Heart right ventricle (tissue), 16 donors: ENCODE measurements at regions not wholly inside any gene's neighbourhood (a gene's known extent, or its start where the extent isn't known, plus 50 kb on each side); places are given as distances from the start of the nearest gene placed in this dataset.

Experiments used
- ATAC-seq, 8 donors: fragments of 200-7000 bp; cut with Tn5 transposase; one replicate each; pipeline ENCODE4 v1.9.1; 2020; ENCODE audit warnings: mild to moderate bottlenecking in 8 of 8, moderate library complexity in 8 of 8, moderate number of reproducible peaks in 1 of 8
- DNase-seq, 2 donors: peaks; one replicate each; pipeline ENCODE4 v3.0.0-alpha.2; 2020
- H3K27ac ChIP-seq, 10 donors: fragments of 200-600 bp; sonication (generic) in 2 of 10; one replicate each; pipeline versions ENCODE4 v1.5.0 to v1.8.0; 2020 to 2022; ENCODE audit warnings: mild to moderate bottlenecking in 3 of 10
- H3K27me3 ChIP-seq, 7 donors: fragments of 200-600 bp; one replicate each; pipeline ENCODE4 v1.8.0; 2021 to 2022; ENCODE audit warnings: mild to moderate bottlenecking in 2 of 7
- H3K36me3 ChIP-seq, 9 donors: fragments of 200-600 bp; sonication (generic) in 1 of 9; one replicate each; pipeline versions ENCODE4 v1.5.0 to v1.8.0; 2020 to 2022; ENCODE audit warnings: mild to moderate bottlenecking in 2 of 9
- H3K4me1 ChIP-seq, 9 donors: fragments of 200-600 bp; sonication (generic) in 1 of 9; one replicate each; pipeline versions ENCODE4 v1.5.0 to v1.8.0; 2020 to 2022; ENCODE audit warnings: mild to moderate bottlenecking in 4 of 9
- H3K4me3 ChIP-seq, 10 donors: fragments of 200-600 bp; sonication (generic) in 2 of 10; one replicate each; pipeline versions ENCODE4 v1.5.0 to v1.8.0; 2020 to 2022; ENCODE audit warnings: mild to moderate bottlenecking in 7 of 10, moderate library complexity in 2 of 10
- H3K9me3 ChIP-seq, 11 donors: fragments of 200-600 bp in 10 of 11; sonication (generic) in 2 of 11; one replicate each; pipeline versions ENCODE4 v1.5.0 to v1.8.0; 2013 to 2022; ENCODE audit warnings: mild to moderate bottlenecking in 2 of 11, control low read depth in 1 of 11, moderate library complexity in 1 of 11
- WGBS, 2 donors: extraction: QIAGEN DNeasy Blood & Tissue Kit; methylation state at CpG; one replicate each; pipeline ENCODE4 v1.1.7; 2013; ENCODE audit warnings: inconsistent platforms in 1 of 2; 5-methylcytosine and 5-hydroxymethylcytosine counted together
- intact Hi-C, 10 donors: fragments of 100-400 bp; cut with DNase I; formaldehyde crosslinking; loops; one replicate each; pipeline versions ENCODE4 v1.11.1 to v1.14.2; 2022
- TF ChIP-seq, protein P1 (sequence below), 9 donors: fragments of 200-600 bp; sonication (generic) in 2 of 9; IDR thresholded peaks; one replicate each; pipeline versions ENCODE4 v1.5.0 to v1.8.0; 2021 to 2022; ENCODE audit warnings: antibody characterized with exemption in 9 of 9, mild to moderate bottlenecking in 5 of 9, moderate library complexity in 1 of 9
- donor health status: Arrhythmogenic right ventricular cardiomyopathy.
- donor health status: ischemic (EF 13 %, LVEDD 7.1; RV severe dilation, severe dysfunction).
- donor health status: healthy with polysubstance abuse.
- donor health status: DM: no; HTN: yes; CAD: no.
- donor health status: DM: no; HTN: no; CAD: no.
- donor health status: ischemic (EF 25% LVEDD 6.9; RV normal size, moderate dysfunction).
- donor health status: ischemic (EF 25% LVEDD 5.7; RV mildly dilated, moderate dysfunction).
- donor health status: healthy.
- donor health status: DM: yes; HTN: yes; CAD: no.
- donor health status: Ischemic cardiomyopathy.
- donor health status: ischemic (EF 35%, LVEDD 5.7; RV mildly dilated, moderate dysfunction).
- donor health status: nonischemic (EF 11% LVEDD 7.7; RV severe dilation, severe dysfunction).
- donor health status: DM: yes; HTN: yes; CAD: no.
- donor health status: PGD.
- donor health status: ischemic (EF 29% LVEDD 5.4; RV normal size, mild dysfunction).
- donor health status: nonischemic (EF 23%, LVEDD 6.1; RV moderate dilation, normal function).

- intact Hi-C loops: no loop called here
- Histone ChIP-seq H3K27ac (no peak overlapping the region), H3K4me1 (no peaks in the 10 kb centered on the region), H3K4me3 (no peak overlapping the region), H3K27me3 (peaks cover 0 to 5% (median 0%) of the 10 kb centered on the region in 7 donors), H3K36me3 (no peaks in the 10 kb centered on the region), H3K9me3 (peaks cover 0 to 8% (median 0%) of the 10 kb centered on the region in 11 donors)
- DNase-seq (no peak), ATAC-seq (no peak)
- TF ChIP-seq, protein P1, sequence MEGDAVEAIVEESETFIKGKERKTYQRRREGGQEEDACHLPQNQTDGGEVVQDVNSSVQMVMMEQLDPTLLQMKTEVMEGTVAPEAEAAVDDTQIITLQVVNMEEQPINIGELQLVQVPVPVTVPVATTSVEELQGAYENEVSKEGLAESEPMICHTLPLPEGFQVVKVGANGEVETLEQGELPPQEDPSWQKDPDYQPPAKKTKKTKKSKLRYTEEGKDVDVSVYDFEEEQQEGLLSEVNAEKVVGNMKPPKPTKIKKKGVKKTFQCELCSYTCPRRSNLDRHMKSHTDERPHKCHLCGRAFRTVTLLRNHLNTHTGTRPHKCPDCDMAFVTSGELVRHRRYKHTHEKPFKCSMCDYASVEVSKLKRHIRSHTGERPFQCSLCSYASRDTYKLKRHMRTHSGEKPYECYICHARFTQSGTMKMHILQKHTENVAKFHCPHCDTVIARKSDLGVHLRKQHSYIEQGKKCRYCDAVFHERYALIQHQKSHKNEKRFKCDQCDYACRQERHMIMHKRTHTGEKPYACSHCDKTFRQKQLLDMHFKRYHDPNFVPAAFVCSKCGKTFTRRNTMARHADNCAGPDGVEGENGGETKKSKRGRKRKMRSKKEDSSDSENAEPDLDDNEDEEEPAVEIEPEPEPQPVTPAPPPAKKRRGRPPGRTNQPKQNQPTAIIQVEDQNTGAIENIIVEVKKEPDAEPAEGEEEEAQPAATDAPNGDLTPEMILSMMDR (IDR thresholded peaks at IDR 0.05): no peak
Measured at GRCh38 chr16:80375973-80376372, 164.8 kb upstream of the DYNLRB2 start.

DNA sequence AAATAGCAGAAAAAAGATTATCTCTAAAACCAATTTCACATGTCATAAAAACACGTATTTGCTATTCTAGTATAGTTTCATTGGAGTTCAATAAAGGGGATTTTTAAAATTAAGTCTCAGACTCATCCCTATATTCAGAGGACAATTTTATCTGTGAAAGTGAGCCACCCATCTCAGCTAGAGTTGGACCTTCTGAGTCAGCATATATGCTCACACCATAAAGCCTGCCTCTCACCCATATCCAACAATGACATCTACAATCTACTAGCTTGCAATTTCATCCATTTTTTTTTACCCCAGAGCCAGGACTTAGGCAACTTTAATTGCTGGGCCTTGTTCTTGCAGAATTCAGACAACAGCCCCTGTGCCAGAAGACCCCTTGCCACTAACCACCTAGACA is 165.3 kb upstream of the DYNLRB2 start:
- TF ChIP-seq, protein P1 (IDR thresholded peaks at IDR 0.05): no peak
- H3K36me3 ChIP-seq: no peaks in the 10 kb centered on the region
- DNase-seq: no peak
- 95% methylated on average over 1 of the region's 1 CpG for WGBS, 2 donors
- H3K9me3 ChIP-seq: peaks cover 0 to 8% (median 0%) of the 10 kb centered on the region in 11 donors
- H3K4me3 ChIP-seq: no peak overlapping the region
- H3K4me1 ChIP-seq: no peaks in the 10 kb centered on the region
- ATAC-seq: no peak
- peaks cover 0 to 5% (median 0%) of the 10 kb centered on the region in 7 donors for H3K27me3 ChIP-seq
- no peak overlapping the region for H3K27ac ChIP-seq
- intact Hi-C loops: no loop called here

- WGBS, 2 donors: 88 to 90% methylated on average over 10 of the region's 10 CpGs
- Histone ChIP-seq H3K27me3 (no peaks in the 10 kb centered on the region), H3K4me3 (no peak overlapping the region), H3K4me1 (no peaks in the 10 kb centered on the region), H3K27ac (no peak overlapping the region), H3K36me3 (no peaks in the 10 kb centered on the region), H3K9me3 (peaks cover 0 to 8% (median 0%) of the 10 kb centered on the region in 11 donors)
- no peak for DNase-seq
- intact Hi-C loops: no loop called here
- TF ChIP-seq, protein P1 (IDR thresholded peaks at IDR 0.05): no peak
- no peak for ATAC-seq
Measured at GRCh38 chr16:80372341-80372740, 168.5 kb upstream of the DYNLRB2 start.

DNA sequence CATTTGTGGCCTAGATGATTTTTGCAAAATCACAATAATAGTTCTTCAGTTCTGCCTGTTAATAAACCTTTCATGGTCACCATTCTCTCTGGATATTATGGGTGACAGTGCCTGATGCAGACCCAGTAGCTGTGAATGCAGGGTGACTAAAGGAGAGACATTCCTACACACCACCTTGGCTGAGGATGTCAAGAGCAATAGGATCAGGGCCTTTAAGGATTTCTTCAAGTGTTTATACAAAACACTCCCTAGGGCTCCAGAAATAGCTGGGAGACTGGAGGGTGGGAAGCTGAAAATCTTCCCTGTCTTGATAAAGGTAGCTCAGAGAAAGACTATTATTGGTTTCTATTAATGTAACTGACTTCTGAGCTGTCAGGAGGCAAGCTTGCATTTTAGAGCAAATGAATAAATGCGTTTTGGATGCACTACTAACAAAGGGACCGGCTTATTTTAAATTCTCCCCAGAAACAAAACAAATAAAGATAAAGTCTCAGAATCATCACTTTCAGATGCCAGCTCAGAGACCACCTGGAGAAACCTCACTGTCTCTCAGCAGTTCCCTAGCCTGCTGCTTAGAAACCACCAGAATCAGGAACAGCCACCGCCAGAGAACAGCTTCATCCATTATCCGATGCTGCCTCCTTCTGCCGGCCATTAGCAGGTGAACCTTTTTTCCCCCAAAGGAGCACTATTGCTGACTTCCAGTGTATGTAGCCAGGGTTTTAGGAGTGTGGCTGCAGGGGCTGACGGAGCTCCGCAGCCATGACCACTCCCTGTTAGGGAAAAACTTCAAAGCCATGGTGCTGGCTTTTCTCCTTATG is 171.4 kb upstream of the DYNLRB2 start:
- no peak overlapping the region for H3K27ac ChIP-seq
- peaks cover 0 to 8% (median 0%) of the 10 kb centered on the region in 11 donors for H3K9me3 ChIP-seq
- intact Hi-C loops: no loop called here
- ATAC-seq: peak in 7 of 8 donors; percentile 48 to 86 (median 69)
- TF ChIP-seq, protein P1 (IDR thresholded peaks at IDR 0.05): peak in 7 of 9 donors; percentile 22 to 56 (median 48)
- H3K36me3 ChIP-seq: no peaks in the 10 kb centered on the region
- H3K4me1 ChIP-seq: no peaks in the 10 kb centered on the region
- 37 to 49% methylated on average over 7 of the region's 7 CpGs for WGBS, 2 donors
- H3K4me3 ChIP-seq: no peak overlapping the region
- DNase-seq: peak in 1 of 2 donors; percentile 9
- peaks cover 0 to 7% (median 0%) of the 10 kb centered on the region in 7 donors for H3K27me3 ChIP-seq
